T1000 (cell line): ENCODE measurements at regions not wholly inside any gene's neighbourhood (a gene's known extent, or its start where the extent isn't known, plus 50 kb on each side); places are given as distances from the start of the nearest gene placed in this dataset.

Source experiments
- DNase-seq: peaks from one replicate; lab custom pipeline; 2025; ENCODE audit warnings: mixed read lengths; lab: John Stamatoyannopoulos, UW

- no peak for DNase-seq
These were observed 219.9 kb downstream of the NXNL2 start for GRCh38 chr9:88754886-88755285.

DNA sequence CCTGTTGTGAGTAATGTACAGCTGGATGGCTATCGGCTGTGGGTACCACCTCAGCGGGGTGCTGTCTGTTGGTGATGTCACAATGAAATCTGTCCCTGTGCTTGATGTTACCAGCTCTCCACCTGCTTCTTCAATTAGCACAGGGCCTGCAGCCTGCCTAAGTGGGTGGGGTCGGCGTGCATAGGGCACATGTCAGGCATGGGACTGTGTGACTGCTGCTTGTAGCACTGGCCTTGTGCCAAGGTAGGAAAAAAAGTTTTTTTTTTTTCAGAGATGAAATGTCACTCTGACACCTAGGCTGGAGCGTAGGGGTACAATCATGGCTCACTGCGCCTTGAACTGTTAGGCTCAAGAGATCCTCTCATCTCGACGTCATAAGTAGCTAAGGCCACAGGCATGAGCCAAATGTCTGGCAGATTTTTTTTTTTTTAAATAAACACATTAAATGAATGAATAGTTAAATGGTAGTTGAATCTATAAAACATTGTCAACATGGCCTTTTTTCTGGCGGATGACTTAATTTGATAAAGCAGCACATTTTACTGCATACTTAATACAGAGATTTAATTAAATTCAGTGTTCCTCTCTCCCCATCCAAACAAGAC is 222.5 kb downstream of the NXNL2 start:
- DNase-seq: no peak

- no peak for DNase-seq
These were observed 224.4 kb downstream of the NXNL2 start for GRCh38 chr9:88759364-88759763.

- DNase-seq: no peak
These were observed 224.3 kb upstream of the S1PR3 start for GRCh38 chr9:88766778-88767503.

DNA sequence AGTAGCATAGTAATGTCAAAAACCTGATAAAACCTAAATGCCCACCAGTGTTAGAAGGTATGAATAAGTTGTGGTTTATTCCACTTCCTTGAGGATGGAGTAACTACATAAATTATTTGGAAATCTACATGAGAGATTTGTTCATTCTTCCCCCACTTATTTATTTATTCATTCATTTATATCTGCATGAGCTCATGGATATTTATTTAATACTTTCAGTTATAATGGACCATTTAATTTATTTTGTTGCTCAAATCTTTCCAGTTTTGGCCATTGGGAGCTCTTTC is 223.8 kb upstream of the S1PR3 start:
- no peak for DNase-seq

- no peak for DNase-seq
These were observed 218.7 kb upstream of the S1PR3 start for GRCh38 chr9:88772575-88772974.

GRCh38 chr9:88773126-88773525 is 218.1 kb upstream of the S1PR3 start:
- DNase-seq: no peak

GRCh38 chr9:88773627-88774244 is 217.5 kb upstream of the S1PR3 start:
- DNase-seq: no peak

DNA sequence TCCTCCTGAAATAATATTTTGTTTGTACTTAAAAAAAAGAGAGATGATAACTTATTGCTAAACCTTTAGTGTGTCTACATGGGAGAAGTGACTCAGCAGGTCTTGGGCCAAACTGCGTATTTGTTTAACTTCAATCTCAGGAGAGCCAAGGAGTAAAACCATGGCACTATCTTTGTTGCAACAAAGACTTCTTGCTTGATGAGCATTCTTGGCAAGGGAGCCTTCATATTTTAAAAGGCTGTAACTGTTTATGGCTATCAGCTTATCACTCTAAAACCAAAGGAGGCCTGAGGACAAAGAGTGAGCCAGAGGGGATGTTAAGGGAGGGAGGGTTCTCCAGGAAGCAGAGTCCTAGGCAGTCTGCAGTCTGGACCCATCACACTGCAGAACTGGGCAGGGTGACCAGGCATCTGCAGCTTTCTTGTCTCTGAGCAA is 216.2 kb upstream of the S1PR3 start:
- DNase-seq: peak; percentile 21

- DNase-seq: no peak
These were observed 215.7 kb upstream of the S1PR3 start for GRCh38 chr9:88775559-88775958.

DNA sequence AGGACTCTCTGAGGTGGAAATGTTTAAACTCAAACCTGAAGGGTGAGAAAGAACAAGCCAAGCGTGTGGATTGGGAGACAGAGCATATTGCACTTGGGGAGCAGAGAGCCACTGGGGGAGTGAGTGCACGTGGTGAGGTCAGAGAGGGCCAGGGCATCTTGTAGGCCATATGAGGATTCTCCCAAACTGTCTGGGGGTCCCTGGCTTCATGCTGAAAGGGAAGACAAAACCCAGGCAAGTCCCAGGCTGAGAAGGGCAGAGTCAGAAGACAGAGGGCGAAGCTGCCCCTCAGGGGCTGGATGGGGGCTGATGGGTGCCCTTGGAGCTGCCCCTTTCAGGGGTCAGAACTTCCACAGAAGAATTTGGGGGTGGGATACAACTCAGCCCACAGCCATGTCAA is 215.3 kb upstream of the S1PR3 start:
- no peak for DNase-seq

GRCh38 chr9:88776717-88777497 is 214.4 kb upstream of the S1PR3 start:
- DNase-seq: no peak

- no peak for DNase-seq
These were observed 213.6 kb upstream of the S1PR3 start for GRCh38 chr9:88777498-88778312.

GRCh38 chr9:88781628-88782391 is 209.5 kb upstream of the S1PR3 start:
- DNase-seq: no peak

GRCh38 chr9:88782931-88783710 is 208.1 kb upstream of the S1PR3 start:
- DNase-seq: no peak

DNA sequence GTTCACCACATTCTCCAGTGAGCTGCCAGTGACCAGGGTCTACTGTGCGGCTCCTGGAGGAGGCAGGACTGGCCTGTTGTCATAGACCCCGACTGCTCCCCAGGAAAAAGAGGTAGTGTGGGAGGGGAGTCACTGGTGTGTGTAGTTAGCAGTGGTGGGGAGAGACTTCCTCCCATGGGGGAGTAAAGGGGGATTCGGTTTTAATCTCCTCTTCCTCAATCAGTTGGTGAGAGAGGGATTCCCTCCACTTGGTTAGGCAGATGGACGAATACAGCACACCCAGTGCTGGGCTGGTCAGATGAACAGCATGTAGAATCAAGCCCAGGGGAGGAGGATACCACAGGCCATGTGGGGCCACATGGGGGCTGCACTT is 207.6 kb upstream of the S1PR3 start:
- no peak for DNase-seq

- no peak for DNase-seq
These were observed 206.3 kb upstream of the S1PR3 start for GRCh38 chr9:88784960-88785359.

- DNase-seq: no peak
These were observed 204.8 kb upstream of the S1PR3 start for GRCh38 chr9:88786291-88787079.

DNA sequence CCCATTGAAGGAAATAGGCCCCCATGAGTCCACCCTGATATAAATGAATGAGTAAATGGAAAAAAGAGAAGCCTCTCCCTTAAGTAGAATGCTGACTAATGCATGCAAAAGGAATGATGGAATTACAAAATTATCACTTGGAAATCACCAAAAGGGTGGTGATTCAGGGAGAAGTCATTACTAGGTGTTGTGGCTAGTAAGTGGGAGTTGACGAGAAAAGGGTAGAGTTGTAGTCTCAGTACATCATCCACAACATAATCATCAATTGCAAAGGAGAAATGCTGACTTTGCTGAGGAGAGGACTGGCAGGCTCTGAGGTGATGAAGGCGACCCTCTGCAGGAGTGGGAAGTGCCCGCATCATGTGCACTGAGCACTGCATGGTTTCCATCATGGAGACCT is 201.5 kb upstream of the S1PR3 start:
- no peak for DNase-seq
